ENCODE measurements at regions not wholly inside any gene's neighbourhood (a gene's known extent, or its start where the extent isn't known, plus 50 kb on each side); places are given as distances from the start of the nearest gene placed in this dataset.

DNA sequence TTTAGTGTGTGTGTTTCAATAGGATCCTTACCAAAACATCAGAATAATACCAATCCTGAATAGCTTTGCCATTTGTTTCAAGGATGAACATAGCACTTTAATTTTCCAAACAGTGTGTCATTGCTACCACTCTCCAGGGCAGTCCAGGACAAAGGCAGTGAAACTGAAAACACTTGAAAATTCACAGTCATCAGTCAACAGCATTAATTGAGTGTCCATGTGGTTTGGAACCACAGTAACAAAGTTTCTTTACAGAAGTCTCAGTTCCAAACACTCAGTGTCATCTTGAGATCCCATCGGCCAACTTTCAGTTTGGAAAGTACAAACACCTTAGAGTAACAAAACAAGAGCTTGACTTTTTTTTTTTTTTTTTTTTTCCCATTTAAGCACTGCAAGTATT lies 228.4 kb upstream of the SOX5 start:
- in situ Hi-C loops (cut with MboI), result no loop called here
- no peaks in the 10 kb centered on the region for H3K9me2 ChIP-seq (ENCODE audit: insufficient read depth)

DNA sequence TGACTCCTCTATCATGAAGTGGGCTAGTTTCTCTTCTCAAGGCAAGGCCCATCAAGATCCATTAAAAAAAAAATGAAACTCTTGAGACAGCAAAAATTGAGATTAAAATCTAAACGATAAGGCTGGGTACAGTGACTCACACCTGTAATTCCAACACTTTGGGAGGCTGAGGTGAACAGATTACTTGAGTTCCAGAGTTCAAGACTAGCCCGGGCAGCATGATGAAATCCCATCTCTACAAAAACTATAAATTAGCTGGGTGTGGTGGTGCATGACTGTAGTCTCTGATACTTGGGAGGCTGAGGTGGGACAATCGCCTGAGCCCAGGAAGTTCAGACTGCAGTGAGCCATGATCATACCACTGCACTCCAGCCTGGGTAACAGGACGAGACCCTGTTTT lies 226.5 kb upstream of the SOX5 start:
- no peak overlapping the region for H3K9ac ChIP-seq
- no peaks in the 10 kb centered on the region for H3K36me3 ChIP-seq (ENCODE audit: low read depth)
- H3K4me2 ChIP-seq (ENCODE audit: unreplicated experiment), result no peak overlapping the region
- WGBS, 2 experiments (ENCODE audit: low coverage in 1 of 2, low lambda C conversion rate in 2 of 2, missing lambda C conversion rate in 2 of 2), result 41 to 55% methylated on average over 4 of the region's 4 CpGs
- no peaks in the 10 kb centered on the region for H3F3A ChIP-seq (ENCODE audit: insufficient read depth)
- H3K9me3 ChIP-seq (ENCODE audit: low read depth), result no peaks in the 10 kb centered on the region
- no peaks in the 10 kb centered on the region for H4K20me1 ChIP-seq (ENCODE audit: insufficient read depth)
- TF ChIP-seq EZH2phosphoT487 (IDR thresholded peaks at IDR 0.05; ENCODE audit: insufficient read depth, low read depth) (no peak), EZH2 (IDR thresholded peaks at IDR 0.05; ENCODE audit: insufficient read depth, poor library complexity, severe bottlenecking) (no peak)
- H3K27ac ChIP-seq, result no peak overlapping the region
- in situ Hi-C loops (cut with MboI), result no loop called here
- no peaks in the 10 kb centered on the region for H3K79me2 ChIP-seq (ENCODE audit: insufficient read depth)
- DNase-seq, result no peak
- no peak overlapping the region for H3K4me3 ChIP-seq
- H2AFZ ChIP-seq, result no peak overlapping the region
- H3K4me1 ChIP-seq (ENCODE audit: insufficient read depth), result no peaks in the 10 kb centered on the region
- no peaks in the 10 kb centered on the region for H3K27me3 ChIP-seq (replicated peaks; ENCODE audit: insufficient read depth)
- no peaks in the 10 kb centered on the region for H3K9me2 ChIP-seq (ENCODE audit: insufficient read depth)

More for the DNA sequence above, 228.4 kb upstream of the SOX5 start:
- no peak overlapping the region for H3K4me3 ChIP-seq
- WGBS, 2 experiments (ENCODE audit: low coverage in 1 of 2, low lambda C conversion rate in 2 of 2, missing lambda C conversion rate in 2 of 2), result 0% methylated on average over 1 of the region's 1 CpG
- H3K4me2 ChIP-seq (ENCODE audit: unreplicated experiment), result no peak overlapping the region
- no peaks in the 10 kb centered on the region for H3K27me3 ChIP-seq (replicated peaks; ENCODE audit: insufficient read depth)
- H3K9me3 ChIP-seq (ENCODE audit: low read depth), result no peaks in the 10 kb centered on the region
- H3F3A ChIP-seq (ENCODE audit: insufficient read depth), result no peaks in the 10 kb centered on the region
- no peaks in the 10 kb centered on the region for H3K4me1 ChIP-seq (ENCODE audit: insufficient read depth)
- H4K20me1 ChIP-seq (ENCODE audit: insufficient read depth), result no peaks in the 10 kb centered on the region
- H2AFZ ChIP-seq, result no peak overlapping the region
- H3K27ac ChIP-seq, result no peak overlapping the region
- TF ChIP-seq EZH2 (IDR thresholded peaks at IDR 0.05; ENCODE audit: insufficient read depth, poor library complexity, severe bottlenecking) (no peak), EZH2phosphoT487 (IDR thresholded peaks at IDR 0.05; ENCODE audit: insufficient read depth, low read depth) (no peak)
- no peaks in the 10 kb centered on the region for H3K79me2 ChIP-seq (ENCODE audit: insufficient read depth)
- H3K9ac ChIP-seq, result no peak overlapping the region
- no peaks in the 10 kb centered on the region for H3K36me3 ChIP-seq (ENCODE audit: low read depth)
- no peak for DNase-seq

DNA sequence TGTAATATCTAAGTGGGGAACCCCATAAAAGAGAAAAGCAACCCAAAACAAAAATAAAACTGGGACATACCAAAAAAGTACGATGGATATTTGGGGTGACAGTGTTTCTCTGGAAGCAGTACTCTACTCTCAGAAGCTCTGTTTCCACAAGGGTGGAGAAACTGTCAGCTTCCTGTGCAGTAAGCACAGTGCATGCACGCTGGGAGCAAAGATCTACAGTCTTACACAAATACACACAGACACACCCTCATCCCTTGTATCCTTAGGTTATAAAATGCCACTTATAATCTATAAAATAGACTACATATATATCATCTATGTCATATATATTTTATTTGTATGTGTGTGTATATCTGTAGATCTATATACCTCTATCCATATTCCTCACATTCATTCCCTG lies 225.8 kb upstream of the SOX5 start:
- no peaks in the 10 kb centered on the region for H3K4me1 ChIP-seq (ENCODE audit: insufficient read depth)
- in situ Hi-C loops (cut with MboI), result no loop called here
- H3K4me2 ChIP-seq (ENCODE audit: unreplicated experiment), result no peak overlapping the region
- no peak overlapping the region for H3K9ac ChIP-seq
- no peak for TF ChIP-seq EZH2 (IDR thresholded peaks at IDR 0.05; ENCODE audit: insufficient read depth, poor library complexity, severe bottlenecking)
- TF ChIP-seq EZH2phosphoT487 (IDR thresholded peaks at IDR 0.05; ENCODE audit: insufficient read depth, low read depth), result no peak
- 10 to 13% methylated on average over 2 of the region's 2 CpGs for WGBS, 2 experiments (ENCODE audit: low coverage in 1 of 2, low lambda C conversion rate in 2 of 2, missing lambda C conversion rate in 2 of 2)
- no peaks in the 10 kb centered on the region for H3K9me2 ChIP-seq (ENCODE audit: insufficient read depth)
- no peak overlapping the region for H3K4me3 ChIP-seq
- no peak overlapping the region for H2AFZ ChIP-seq
- no peaks in the 10 kb centered on the region for H3K36me3 ChIP-seq (ENCODE audit: low read depth)
- H3F3A ChIP-seq (ENCODE audit: insufficient read depth), result no peaks in the 10 kb centered on the region
- H3K27me3 ChIP-seq (replicated peaks; ENCODE audit: insufficient read depth), result no peaks in the 10 kb centered on the region
- H3K79me2 ChIP-seq (ENCODE audit: insufficient read depth), result no peaks in the 10 kb centered on the region
- no peak overlapping the region for H3K27ac ChIP-seq
- no peak for DNase-seq
- H3K9me3 ChIP-seq (ENCODE audit: low read depth), result no peaks in the 10 kb centered on the region
- no peaks in the 10 kb centered on the region for H4K20me1 ChIP-seq (ENCODE audit: insufficient read depth)

DNA sequence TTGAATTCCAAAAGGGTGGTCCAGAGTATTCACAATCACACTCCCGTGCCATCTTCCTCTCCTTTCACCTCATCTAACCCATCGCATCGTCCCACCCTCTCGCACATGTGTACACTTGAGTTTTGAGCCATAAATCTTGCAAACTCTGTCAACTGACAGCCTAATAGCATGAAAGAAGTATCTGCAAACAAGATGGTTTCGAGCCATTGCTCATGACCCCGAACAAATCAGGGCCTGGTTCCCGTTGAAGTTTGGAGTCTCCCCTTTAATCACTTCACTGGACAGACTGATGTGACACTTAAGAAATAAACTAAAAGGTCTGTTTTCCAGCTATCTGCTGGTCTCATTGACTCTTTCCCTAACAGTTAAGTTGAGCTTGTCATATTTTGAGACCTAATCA lies 223.6 kb upstream of the SOX5 start:
- Histone ChIP-seq H2AFZ (no peak overlapping the region), H3K4me3 (no peak overlapping the region), H3K27ac (no peak overlapping the region), H3K9me2 (ENCODE audit: insufficient read depth) (no peaks in the 10 kb centered on the region), H3K4me1 (ENCODE audit: insufficient read depth) (no peaks in the 10 kb centered on the region), H3K79me2 (ENCODE audit: insufficient read depth) (no peaks in the 10 kb centered on the region), H3K4me2 (ENCODE audit: unreplicated experiment) (no peak overlapping the region), H3F3A (ENCODE audit: insufficient read depth) (no peaks in the 10 kb centered on the region), H3K27me3 (replicated peaks; ENCODE audit: insufficient read depth) (no peaks in the 10 kb centered on the region), H4K20me1 (ENCODE audit: insufficient read depth) (no peaks in the 10 kb centered on the region), H3K9ac (no peak overlapping the region), H3K36me3 (ENCODE audit: low read depth) (no peaks in the 10 kb centered on the region), H3K9me3 (ENCODE audit: low read depth) (no peaks in the 10 kb centered on the region)
- WGBS, 2 experiments (ENCODE audit: low coverage in 1 of 2, low lambda C conversion rate in 2 of 2, missing lambda C conversion rate in 2 of 2), result 2 to 3% methylated on average over 7 of the region's 7 CpGs
- in situ Hi-C loops (cut with MboI), result no loop called here
- no peak for DNase-seq
- TF ChIP-seq EZH2phosphoT487 (IDR thresholded peaks at IDR 0.05; ENCODE audit: insufficient read depth, low read depth) (no peak), EZH2 (IDR thresholded peaks at IDR 0.05; ENCODE audit: insufficient read depth, poor library complexity, severe bottlenecking) (no peak)

DNA sequence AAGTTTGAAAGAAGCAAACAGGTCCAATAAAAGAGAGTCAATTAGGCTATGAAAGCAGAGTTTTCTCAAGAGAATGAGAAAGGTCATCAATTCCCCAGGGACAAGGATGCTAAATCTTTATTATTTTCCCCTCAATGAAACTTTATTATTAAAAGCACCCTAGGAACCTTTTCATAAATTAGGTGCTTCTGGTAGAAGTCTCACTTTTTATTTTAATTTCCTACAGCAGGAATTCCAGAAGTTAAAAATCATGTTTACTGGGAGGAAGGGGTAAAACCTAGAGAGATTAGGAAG lies 223.2 kb upstream of the SOX5 start:
- TF ChIP-seq EZH2 (IDR thresholded peaks at IDR 0.05; ENCODE audit: insufficient read depth, poor library complexity, severe bottlenecking) (no peak), EZH2phosphoT487 (IDR thresholded peaks at IDR 0.05; ENCODE audit: insufficient read depth, low read depth) (no peak)
- H3K79me2 ChIP-seq (ENCODE audit: insufficient read depth), result no peaks in the 10 kb centered on the region
- H3K36me3 ChIP-seq (ENCODE audit: low read depth), result no peaks in the 10 kb centered on the region
- no peak overlapping the region for H3K9ac ChIP-seq
- in situ Hi-C loops (cut with MboI), result no loop called here
- no peak overlapping the region for H2AFZ ChIP-seq
- H3K27me3 ChIP-seq (replicated peaks; ENCODE audit: insufficient read depth), result no peaks in the 10 kb centered on the region
- H3K9me2 ChIP-seq (ENCODE audit: insufficient read depth), result no peaks in the 10 kb centered on the region
- no peaks in the 10 kb centered on the region for H3K9me3 ChIP-seq (ENCODE audit: low read depth)
- H4K20me1 ChIP-seq (ENCODE audit: insufficient read depth), result no peaks in the 10 kb centered on the region
- no peak for DNase-seq
- H3K4me3 ChIP-seq, result no peak overlapping the region
- H3K4me2 ChIP-seq (ENCODE audit: unreplicated experiment), result no peak overlapping the region
- H3F3A ChIP-seq (ENCODE audit: insufficient read depth), result no peaks in the 10 kb centered on the region
- no peaks in the 10 kb centered on the region for H3K4me1 ChIP-seq (ENCODE audit: insufficient read depth)
- H3K27ac ChIP-seq, result no peak overlapping the region
